ENCODE measurements at regions not wholly inside any gene's neighbourhood (a gene's known extent, or its start where the extent isn't known, plus 50 kb on each side); places are given as distances from the start of the nearest gene placed in this dataset.

DNA sequence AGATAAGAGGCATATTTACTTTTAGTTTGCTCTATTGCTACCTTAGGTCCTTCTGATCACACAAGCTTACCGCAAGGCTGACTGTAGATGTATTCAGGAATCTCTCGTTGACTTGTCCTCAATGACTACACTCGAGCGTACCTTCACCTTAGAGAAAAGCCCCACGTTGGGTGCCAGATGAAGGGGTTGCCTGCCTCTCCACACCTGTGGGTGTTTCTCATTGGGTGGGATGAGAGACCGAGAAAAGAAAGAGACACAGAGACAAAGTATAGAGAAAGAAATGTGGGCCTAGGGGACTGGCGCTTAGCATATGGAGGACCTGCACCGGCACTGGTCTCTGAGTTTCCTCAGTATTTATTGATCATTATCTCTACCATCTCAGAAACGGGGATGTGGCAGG is 51.8 kb downstream of the ASCL4 start:
- no peak for TF ChIP-seq CTCF (IDR thresholded peaks at IDR 0.05)
- ATAC-seq (no peak), DNase-seq (no peak)
- Histone ChIP-seq H3K4me3 (no peak overlapping the region), H3K36me3 (ENCODE audit: low read depth) (no peaks in the 10 kb centered on the region), H3K4me1 (ENCODE audit: low read depth) (no peaks in the 10 kb centered on the region), H3K9me3 (peaks cover 26% of the 10 kb centered on the region)
- intact Hi-C loops (cut with DNase I, micrococcal nuclease): no loop called here

DNA sequence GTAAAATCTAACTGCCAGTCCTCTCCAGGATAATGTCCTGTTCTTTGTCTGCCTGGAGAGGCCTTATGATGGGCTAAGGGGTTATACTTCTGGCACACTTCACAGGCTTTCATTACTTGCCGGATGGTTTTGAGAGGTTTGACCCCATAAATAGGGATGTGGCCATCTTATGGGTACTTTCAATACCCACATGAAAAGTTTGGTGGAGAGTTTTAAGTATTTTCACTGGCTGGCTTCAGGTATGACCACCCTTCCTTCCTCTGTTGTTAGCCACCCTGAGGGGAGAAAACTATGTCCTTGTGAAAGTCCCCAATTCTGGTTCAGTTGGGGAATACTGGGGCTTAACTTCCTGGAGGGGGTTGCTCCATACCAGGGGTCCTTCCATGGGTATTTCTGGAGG is 54.8 kb downstream of the ASCL4 start:
- no peak overlapping the region for H3K4me3 ChIP-seq
- ATAC-seq: no peak
- no peaks in the 10 kb centered on the region for H3K4me1 ChIP-seq (ENCODE audit: low read depth)
- H3K9me3 ChIP-seq: peaks cover 26% of the 10 kb centered on the region
- intact Hi-C loops (cut with DNase I, micrococcal nuclease): no loop called here
- no peaks in the 10 kb centered on the region for H3K36me3 ChIP-seq (ENCODE audit: low read depth)
- TF ChIP-seq CTCF (IDR thresholded peaks at IDR 0.05): no peak
- DNase-seq: no peak

DNA sequence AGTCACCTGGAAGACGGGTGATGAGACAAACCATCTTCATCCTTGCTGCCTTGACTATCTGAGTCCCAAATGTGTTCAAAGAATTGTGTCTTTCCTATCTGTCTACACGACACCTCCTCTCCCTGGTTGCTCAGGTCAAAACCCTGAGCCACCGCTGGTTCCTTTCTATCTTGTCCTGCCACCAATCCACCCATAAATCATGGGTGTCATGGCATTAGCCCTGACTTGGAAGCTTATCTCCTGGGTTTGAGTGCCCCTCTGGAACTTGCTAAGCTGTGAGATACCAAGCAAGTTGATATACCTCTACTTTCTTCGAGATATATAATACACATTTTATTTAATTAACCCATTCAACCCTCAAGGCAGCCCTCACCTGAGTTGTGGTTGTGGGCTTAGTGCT is 57.9 kb downstream of the ASCL4 start:
- Histone ChIP-seq H3K4me1 (ENCODE audit: low read depth) (no peaks in the 10 kb centered on the region), H3K36me3 (ENCODE audit: low read depth) (no peaks in the 10 kb centered on the region), H3K9me3 (peaks cover 6% of the 10 kb centered on the region), H3K4me3 (no peak overlapping the region)
- DNase-seq (no peak), ATAC-seq (no peak)
- TF ChIP-seq CTCF (IDR thresholded peaks at IDR 0.05): no peak
- intact Hi-C loops (cut with DNase I, micrococcal nuclease): no loop called here

DNA sequence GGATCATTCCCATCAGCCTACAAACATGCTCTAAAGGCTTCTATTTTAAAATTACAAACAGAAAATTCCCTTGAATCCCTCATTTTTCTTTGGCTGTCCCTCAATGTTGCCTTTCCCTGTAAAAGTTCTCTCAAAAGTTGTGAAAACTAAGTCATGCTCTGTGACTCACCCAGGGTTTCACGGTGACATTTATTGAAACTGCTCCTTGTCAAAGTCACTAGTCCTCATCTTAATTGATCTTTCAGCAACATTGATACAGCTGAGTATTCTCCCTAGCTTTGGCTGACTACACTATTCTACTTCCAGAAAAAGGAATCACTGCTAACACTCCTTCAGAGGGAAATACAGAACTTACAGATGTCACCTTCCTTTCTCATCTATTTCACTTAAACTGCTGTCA is 65.7 kb downstream of the ASCL4 start:
- no peaks in the 10 kb centered on the region for H3K4me1 ChIP-seq (ENCODE audit: low read depth)
- DNase-seq: no peak
- H3K9me3 ChIP-seq: no peaks in the 10 kb centered on the region
- intact Hi-C loops (cut with DNase I, micrococcal nuclease): no loop called here
- TF ChIP-seq CTCF (IDR thresholded peaks at IDR 0.05): no peak
- no peaks in the 10 kb centered on the region for H3K36me3 ChIP-seq (ENCODE audit: low read depth)
- no peak overlapping the region for H3K4me3 ChIP-seq
- no peak for ATAC-seq

- Histone ChIP-seq H3K9me3 (no peaks in the 10 kb centered on the region), H3K36me3 (ENCODE audit: low read depth) (no peaks in the 10 kb centered on the region), H3K4me1 (ENCODE audit: low read depth) (no peaks in the 10 kb centered on the region), H3K4me3 (no peak overlapping the region)
- no peak for DNase-seq
- ATAC-seq: no peak
- intact Hi-C loops (cut with DNase I, micrococcal nuclease): no loop called here
- no peak for TF ChIP-seq CTCF (IDR thresholded peaks at IDR 0.05)
Measured at GRCh38 chr12:107843351-107844311, 69.1 kb downstream of the ASCL4 start.
